ENCODE measurements at regions not wholly inside any gene's neighbourhood (a gene's known extent, or its start where the extent isn't known, plus 50 kb on each side); places are given as distances from the start of the nearest gene placed in this dataset.

DNA sequence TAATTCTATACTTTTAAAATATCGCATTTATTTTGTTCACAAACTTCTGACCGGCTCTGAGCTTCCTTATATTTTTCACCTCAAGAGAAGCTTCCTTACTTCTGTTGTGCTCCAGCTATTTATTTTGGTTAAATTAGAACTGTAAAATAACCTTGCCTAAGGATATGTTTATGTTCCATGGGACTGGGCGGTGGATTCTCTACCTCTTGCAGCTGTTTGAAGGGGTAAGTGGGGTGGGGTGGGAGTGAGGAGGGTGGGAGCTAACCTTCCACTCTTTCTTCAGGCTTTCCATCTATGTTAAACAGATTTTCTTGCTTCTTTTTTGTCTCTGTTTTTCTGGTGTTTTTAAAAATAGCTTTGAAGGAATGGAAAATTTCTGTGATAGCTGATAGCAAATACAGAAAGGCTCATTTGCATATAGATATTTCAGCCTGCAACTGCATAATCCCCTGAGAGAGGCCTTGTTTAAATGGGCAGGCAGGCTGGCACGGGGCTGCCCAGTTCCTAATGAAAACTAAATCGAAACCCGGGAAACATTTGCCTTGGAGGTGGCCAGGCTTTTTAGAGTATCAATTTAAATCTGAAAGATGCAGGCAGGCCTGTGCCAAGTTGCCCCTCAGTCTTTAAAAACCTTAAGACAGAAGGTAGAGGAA lies 122.1 kb upstream of the DMAC1 start:
- DNase-seq (no peak), ATAC-seq (ENCODE audit: poor library complexity) (no peak)
- intact Hi-C loops (cut with DNase I), result no loop called here

DNA sequence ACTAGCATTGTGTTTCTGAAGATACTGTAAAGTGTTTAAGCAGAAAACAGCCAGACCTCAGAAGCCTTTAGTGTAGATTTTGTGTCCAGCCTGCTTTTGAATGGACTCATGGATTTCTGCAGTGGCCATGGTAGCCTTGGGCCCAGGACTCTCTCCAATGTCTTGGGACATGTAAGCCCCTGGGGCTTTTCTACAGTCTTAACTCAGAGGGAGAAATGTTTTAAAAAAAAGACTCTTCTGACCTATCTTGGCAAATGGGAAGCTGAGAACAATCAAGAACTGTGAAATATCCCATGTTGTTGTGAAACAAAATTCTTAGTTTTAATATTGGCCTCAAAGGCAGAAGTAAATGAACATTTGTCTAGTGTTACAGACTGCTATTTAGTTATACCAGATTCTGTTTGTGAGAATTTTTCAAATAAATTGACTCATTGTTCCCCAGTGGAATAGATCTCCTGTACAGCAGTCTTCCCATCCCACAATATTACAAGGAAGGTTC lies 112.5 kb upstream of the DMAC1 start:
- peak; percentile 44 for ATAC-seq (ENCODE audit: poor library complexity)
- DNase-seq, result no peak
- intact Hi-C loops (cut with DNase I), result no loop called here

DNA sequence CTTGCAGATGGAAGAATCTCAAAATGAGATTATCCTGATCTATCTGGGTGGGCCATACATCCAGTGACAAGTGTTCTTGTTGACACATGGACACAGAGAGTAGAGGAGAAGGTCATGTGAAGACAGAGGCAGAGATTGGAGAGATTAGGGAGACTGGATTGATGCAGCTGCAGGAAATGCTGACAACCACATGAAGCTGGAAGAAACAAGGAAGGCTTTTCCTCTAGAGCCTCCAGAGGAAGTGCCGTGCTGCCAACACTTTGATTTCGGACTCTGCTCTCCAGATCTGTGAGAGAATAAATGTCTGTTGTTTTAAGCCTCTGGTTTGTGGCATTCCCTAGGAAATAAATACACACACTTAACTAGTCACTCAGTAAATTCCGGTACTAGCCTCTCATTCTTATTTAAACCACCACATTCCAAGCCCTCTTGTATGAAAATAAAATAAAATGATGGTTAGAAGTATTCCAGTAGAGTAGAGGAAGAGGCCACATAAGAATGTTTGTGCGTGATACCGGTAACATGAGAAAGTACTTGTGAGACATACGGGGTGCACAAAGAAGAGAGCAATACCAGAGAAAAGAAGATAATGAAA lies 110.9 kb upstream of the DMAC1 start:
- intact Hi-C loops (cut with DNase I), result no loop called here
- ATAC-seq (ENCODE audit: poor library complexity) (peak; percentile 78), DNase-seq (peak; percentile 38)

DNA sequence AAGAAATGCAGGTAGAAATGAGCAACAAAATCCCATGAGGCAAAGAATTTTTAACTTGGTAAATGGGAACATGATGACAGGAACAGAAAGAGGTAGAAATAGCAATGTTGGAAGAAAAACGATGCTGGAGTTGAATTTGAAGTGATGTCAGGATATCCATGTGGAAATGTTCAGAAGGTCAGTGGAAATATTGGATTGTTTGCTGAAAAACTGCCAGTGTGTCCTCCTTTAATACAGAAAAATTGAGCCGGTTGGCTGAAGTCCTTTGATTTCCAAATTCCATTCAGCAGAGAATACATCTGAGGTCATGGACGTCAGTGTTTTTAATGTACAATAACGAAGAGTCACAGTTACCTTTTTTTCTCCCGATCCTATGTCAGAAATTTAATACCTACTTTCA lies 110.0 kb upstream of the DMAC1 start:
- DNase-seq (no peak), ATAC-seq (ENCODE audit: poor library complexity) (peak; percentile 78)
- intact Hi-C loops (cut with DNase I), result no loop called here

DNA sequence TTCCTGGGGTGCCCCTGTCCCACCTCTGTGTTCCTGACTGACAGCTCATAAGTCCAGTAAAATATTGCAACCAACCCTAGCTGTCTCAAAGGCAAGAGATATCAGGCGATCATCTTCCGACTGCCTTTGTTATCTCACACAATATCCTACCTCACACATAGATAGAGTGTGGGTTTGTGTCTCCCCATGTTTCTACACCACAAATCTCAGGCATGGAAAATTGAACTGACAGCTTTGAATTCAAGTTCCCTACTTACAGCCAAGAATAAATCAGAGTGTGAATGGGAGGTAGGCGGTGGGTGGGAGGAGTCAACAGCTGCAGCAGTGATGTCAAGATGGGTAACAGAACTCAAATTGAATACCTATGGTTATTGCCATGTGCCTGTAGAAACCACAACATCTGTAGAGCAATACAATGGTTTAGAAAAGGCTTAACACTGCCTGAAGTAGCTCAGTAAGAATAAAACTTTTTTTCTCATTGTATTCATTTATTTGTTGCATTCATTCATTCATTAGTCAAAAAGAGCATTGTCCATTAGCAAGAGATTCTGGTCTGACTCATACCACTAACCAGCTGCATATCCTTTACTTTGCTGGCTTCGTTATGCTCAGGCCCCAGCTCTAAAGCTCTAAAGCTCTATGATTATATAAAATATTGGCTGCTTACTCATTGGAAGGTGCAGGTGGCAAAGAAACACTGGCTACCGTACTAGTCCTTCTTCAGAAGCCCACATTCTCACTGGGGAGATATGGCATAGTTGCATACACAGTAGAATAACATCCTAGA lies 108.2 kb upstream of the DMAC1 start:
- DNase-seq (no peak), ATAC-seq (ENCODE audit: poor library complexity) (no peak)
- intact Hi-C loops (cut with DNase I), result no loop called here

DNA sequence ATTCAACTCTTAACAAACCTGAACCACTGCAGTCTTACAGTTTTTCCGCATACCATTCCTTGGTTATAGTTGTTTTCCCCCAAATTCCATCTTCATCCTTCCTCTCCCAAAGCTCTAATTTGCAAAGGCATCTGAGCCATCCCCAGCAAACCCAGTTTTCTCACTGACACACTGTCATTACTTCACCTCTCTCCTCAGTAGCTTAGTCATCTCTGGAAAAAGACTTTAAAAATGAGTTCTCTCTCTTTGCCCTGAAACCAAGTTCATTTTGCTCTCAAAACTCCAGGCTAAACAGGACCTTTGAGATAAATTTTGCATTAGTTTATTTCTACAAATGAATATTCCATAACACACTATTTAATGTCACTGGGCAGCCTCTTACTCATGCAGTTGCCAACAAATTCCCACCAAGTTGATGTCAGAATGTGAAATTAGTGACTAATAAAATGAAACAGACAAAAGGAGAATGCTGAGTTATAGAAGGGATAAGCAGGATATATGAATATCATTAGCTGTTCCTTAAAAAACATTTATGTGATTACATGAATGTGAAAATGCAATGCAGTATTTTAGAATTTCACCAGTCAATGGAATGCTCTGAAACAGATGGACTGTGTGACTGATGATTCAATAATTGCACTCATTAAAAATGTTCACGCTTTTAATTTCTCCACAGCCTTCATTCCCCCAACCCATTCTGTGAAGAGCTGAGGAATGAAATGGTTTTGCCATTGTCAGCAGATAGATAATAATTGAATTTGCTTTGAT lies 107.4 kb upstream of the DMAC1 start:
- intact Hi-C loops (cut with DNase I), result no loop called here
- no peak for DNase-seq
- no peak for ATAC-seq (ENCODE audit: poor library complexity)

DNA sequence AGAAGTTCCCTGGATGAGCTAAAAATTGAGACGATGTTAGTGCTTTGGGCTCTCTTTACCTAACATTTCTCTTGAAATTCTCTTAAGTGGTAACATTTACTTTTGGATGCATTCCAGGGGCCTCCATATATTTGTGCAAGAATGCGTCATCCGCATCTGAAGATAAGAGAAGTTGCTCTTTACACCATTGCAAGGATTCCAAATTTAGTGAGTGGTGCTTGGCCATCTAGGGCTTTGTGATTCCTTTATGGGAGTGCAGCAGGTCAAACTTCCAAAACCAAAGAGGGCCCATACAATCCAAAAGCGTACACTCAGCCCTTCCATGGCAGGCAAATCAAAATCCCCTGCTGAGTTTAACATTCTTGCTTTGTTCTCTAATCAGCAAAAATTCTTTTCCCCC lies 102.0 kb upstream of the DMAC1 start:
- no peak for ATAC-seq (ENCODE audit: poor library complexity)
- no peak for DNase-seq
- intact Hi-C loops (cut with DNase I), result no loop called here

DNA sequence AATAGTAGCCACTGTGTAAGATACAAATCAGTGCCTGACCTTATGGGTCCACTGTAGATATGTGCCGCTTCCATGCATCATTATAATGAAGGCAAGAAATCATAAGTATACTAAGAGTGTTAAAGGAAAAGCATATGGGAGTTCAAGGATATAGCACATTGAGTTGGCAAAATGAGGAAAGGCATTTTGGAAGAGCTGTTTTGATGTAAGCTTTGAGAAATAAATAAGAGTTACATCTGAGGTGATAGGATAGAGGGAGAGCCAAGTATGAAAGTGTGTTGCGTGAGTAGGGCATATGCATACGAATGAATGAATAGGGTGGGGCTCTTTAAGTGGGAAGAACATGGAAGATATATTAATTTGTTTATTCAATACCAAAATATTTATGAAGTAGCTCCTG lies 101.0 kb upstream of the DMAC1 start:
- DNase-seq, result no peak
- no peak for ATAC-seq (ENCODE audit: poor library complexity)
- intact Hi-C loops (cut with DNase I), result no loop called here

DNA sequence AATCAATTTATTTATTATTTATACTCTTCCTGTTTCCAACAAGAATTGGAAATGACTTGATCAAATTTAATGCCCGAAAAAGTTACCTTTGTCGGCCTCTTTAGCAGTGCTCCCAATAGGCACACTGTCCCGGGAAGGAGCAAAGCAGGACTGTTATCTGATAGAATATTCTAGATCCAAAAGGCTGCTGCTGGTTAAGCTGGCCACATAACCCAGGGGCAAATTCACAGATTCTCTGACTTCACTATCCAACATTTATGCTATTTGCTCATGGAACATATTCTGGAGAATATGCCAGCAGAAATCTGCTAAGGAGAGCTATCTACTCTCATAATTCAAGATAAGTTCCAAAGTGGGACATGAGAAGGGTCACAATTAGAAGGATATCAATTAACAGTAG lies 100.2 kb upstream of the DMAC1 start:
- intact Hi-C loops (cut with DNase I), result no loop called here
- ATAC-seq (ENCODE audit: poor library complexity), result no peak
- no peak for DNase-seq

DNA sequence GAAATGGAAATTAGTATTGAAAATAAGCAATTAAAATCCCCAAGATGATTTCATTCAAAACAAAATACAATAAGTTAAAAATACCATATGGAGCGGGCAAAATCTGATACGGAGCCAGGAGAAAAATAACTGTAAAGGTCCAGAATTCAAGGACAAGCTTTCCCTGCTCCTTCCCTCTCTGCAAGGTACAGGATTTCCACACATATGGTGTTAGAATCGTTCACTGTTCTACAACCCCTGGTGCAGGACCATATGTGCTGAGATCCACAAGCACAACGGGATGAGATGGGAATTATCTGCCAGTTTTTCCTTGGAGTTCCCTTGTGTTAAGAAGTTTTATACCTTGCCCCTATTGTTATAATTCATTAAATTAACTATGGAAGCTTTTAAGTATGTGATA lies 94.7 kb upstream of the DMAC1 start:
- DNase-seq, result no peak
- no peak for ATAC-seq (ENCODE audit: poor library complexity)
- intact Hi-C loops (cut with DNase I), result no loop called here

DNA sequence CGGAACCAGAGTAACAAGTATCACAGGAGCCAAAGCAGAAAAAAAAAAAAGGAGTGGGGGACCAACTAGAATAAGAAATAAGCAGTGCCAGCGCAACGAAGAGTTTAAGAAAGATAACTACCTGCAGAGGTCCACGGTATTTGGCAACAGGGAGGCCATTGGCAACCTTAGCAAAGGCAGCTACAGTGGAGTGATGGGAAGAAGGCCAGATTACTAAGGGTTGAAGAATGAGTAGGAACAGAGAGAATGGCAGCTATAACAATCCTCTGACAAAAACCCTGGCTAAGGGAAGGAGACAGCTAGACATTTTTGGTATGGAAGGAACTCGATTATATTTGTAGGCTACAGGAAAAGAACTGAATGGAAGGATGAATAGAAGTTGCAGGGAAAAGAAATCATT lies 93.4 kb upstream of the DMAC1 start:
- ATAC-seq (ENCODE audit: poor library complexity) (no peak), DNase-seq (no peak)
- intact Hi-C loops (cut with DNase I), result no loop called here

DNA sequence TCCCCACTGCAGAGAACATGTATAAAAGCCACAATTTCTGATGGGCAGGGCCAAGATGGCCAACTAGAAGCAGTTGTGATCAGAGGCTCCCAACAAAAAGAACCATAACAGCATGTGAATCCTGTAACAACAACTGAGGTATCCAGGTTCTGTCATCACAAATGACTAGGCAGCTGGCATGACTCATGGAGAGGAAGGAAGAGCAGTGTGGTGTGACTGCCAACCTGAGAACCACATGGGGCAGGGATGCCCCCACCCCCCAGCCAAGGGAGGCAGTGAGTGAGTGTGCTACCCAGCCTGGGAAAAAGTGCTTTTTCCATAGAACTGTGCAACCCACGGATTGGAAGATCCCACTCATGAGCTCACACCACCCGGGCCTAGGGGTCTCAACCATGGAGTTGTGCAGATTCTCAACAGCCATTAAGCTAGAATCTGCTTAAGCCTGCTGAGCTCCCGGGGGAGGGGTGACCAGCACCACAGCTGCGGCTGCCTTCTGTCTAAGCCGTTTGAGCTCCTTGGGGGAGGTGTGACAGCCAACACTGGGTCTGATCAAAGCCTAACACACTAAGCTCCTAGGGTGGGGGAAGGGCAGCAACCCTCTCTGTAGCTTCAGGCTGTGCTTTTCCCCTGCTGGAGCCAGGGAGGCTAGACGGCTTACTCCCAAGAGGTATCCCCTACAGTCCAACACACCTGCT lies 80.1 kb upstream of the DMAC1 start:
- DNase-seq (no peak), ATAC-seq (ENCODE audit: poor library complexity) (no peak)
- intact Hi-C loops (cut with DNase I), result no loop called here

DNA sequence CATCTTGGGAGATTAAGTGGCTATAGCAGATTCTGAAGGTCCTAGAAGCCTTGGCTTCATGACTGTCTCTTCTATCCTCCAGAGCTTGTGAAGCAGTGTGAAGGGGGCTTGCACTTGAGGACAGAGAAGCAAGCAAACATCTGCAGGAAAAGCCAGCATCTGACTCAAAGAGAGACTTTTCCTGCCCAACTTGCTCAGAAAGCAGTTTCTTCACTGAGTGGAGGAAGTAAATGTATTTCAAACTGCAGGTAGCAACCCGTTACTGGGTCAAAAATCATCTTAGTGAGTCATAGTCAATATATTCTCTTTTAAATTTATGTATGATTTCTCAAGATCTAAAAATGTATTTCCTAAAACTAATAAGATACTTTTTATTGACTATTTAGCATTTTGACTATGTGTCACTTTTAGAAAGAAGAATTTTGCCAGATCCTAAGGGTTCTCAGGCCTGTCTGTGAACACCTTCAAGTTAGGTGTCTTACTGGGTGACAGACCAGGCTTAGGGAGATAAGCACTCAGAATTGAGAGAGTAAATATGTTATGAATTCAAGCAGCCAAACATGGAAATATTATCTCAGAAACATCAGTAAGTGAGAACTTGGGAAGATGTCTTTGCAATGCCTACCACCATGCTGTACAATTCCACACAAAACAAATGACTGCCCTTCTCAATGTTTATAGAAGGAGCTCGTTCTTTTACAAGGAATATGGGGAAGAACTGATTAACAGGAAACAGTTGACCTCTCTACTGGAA lies 72.6 kb upstream of the DMAC1 start:
- DNase-seq, result no peak
- intact Hi-C loops (cut with DNase I), result no loop called here
- ATAC-seq (ENCODE audit: poor library complexity), result no peak

DNA sequence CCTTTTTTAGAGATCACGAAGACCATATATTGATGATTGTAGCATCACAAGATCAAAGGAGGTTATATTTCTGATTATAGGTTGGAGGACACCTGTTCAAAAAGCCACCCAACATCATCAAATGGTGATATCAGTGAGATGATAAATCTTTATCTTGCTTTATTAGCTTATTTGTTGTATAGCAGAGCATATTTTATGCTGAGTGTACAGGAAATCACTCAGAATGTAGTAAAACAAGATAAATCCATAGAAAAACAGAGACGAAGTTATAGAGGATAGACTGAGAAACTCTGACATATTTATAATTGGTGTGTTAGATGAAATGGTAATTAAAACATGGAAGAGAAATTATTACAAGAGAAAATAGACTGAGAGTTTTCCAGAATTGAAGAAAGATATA lies 69.8 kb upstream of the DMAC1 start:
- intact Hi-C loops (cut with DNase I), result no loop called here
- ATAC-seq (ENCODE audit: poor library complexity) (no peak), DNase-seq (no peak)

DNA sequence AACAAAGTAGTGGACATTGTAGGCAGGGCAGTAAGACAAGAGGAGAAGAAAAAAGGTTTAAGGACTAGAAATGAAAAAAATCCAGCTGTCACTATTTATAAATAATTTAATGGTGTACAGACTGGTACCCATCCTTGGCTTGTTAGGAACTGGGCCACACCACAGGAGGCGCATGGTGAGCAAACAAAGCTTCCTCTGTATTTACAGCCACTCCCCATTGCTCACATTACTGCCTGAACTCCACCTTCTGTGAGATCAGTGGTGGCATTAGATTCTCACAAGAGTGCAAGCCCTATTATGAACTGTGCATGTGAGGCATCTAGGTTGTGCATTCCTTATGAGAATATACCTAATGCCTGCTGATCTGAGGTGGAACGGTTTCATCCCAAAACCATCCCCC lies 62.6 kb upstream of the DMAC1 start:
- no peak for DNase-seq
- intact Hi-C loops (cut with DNase I), result no loop called here
- ATAC-seq (ENCODE audit: poor library complexity), result no peak

DNA sequence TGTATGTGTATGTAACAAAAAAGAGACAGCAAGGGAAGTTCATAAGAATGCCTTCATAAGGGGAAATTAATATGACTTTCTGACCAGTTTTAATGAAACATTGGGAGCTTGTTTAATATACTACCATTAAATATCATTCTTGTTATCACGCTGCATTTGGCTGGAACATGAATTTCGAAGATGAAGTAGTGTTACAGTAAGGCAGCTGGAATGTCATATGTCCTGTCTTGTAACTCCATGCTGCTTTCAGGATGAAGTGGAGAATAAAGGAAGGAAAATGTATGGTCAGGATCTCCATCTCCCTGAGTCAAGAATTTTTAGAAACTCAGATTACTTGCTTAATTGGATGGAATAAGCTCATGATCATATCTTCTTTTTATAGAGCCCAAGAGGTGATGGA lies 61.5 kb upstream of the DMAC1 start:
- intact Hi-C loops (cut with DNase I), result no loop called here
- ATAC-seq (ENCODE audit: poor library complexity), result no peak
- no peak for DNase-seq

DNA sequence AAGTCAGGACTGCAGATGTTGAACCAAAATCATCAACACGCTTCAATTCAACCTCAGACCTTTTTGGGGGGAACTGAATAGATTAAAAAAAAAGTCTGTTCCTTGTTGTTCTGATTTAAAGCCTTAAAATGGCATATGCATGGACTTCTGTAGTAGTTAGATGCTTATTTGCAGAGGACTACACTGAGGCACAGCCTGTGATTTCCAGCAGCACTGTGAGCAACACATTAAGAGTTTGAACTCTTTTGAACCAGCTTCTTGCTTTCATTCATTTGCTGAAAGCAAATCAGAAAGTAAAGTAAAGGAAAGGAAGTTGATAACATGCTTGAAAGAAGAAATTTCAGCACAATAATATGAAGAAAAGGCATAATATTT lies 60.7 kb upstream of the DMAC1 start:
- ATAC-seq (ENCODE audit: poor library complexity) (no peak), DNase-seq (no peak)
- intact Hi-C loops (cut with DNase I), result no loop called here

DNA sequence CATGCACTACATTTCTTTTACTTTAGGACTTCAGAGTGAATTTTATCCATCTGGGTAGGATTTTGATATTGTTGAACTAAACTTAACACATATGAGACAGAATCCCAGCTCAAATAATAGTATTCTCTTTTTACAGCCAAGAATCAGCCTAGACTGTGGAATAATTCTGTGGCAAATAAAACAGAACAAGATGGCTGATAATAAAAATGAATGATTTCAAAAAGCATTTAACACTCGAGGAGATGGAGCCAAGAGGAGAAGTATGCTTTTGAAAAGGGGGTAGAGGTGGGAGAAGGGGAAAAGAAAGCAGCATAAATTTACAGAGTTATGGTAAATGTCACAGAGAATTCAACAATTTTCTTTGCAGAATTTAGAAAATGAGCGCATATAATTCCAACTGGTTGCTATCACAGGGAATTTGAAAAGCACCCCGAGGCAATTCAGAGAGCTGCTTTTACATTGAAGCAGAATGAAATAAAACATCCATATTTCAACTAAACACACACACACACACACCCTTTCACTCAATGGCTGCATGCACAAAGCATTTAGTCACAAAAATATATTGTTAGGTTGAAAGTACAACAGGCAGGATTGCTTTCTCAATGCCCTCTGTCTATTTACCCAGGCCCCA lies 60.2 kb upstream of the DMAC1 start:
- ATAC-seq (ENCODE audit: poor library complexity), result no peak
- intact Hi-C loops (cut with DNase I), result no loop called here
- no peak for DNase-seq

Measured in Right ventricle myocardium superior (tissue), 1 donor.